OCI-LY1 (cell line): ENCODE measurements at regions not wholly inside any gene's neighbourhood (a gene's known extent, or its start where the extent isn't known, plus 50 kb on each side); places are given as distances from the start of the nearest gene placed in this dataset.

ENCODE experiments used
- CTCF ChIP-seq: fragments of 200-600 bp; sonication (generic), shearing (Covaris generic); IDR thresholded peaks from 2 replicates; pipeline ENCODE4 v1.5.1; 2017; ENCODE audit warnings: mild to moderate bottlenecking, antibody characterized with exemption, low read length, moderate library complexity, mixed read lengths
- EZH2 ChIP-seq: fragments of 200-600 bp; sonication (generic), shearing (Covaris generic); IDR thresholded peaks from 2 replicates; pipeline ENCODE4 v1.8.0; 2017; ENCODE audit warnings: borderline replicate concordance, mixed run types, mild to moderate bottlenecking, antibody characterized with exemption, low read length, moderate library complexity, mixed read lengths

- no peak for TF ChIP-seq CTCF
- no peak for TF ChIP-seq EZH2
These were observed 318.6 kb upstream of the NFIA start for GRCh38 chr1:60763741-60764140.
